Keratinocyte (primary cell): ENCODE measurements at regions not wholly inside any gene's neighbourhood (a gene's known extent, or its start where the extent isn't known, plus 50 kb on each side); places are given as distances from the start of the nearest gene placed in this dataset.

ENCODE experiments used
- DNase-seq: peaks from one replicate; pipeline ENCODE4 v3.0.0-alpha.2; 2011; ENCODE audit warnings: low read depth, missing footprints, low spot score
- FAIRE-seq: peaks from 2 replicates; lab custom pipeline; 2011; peaks lifted over from hg19 to GRCh38; lab: Jason Lieb, UNC
- H2AFZ ChIP-seq: 2 replicates; pipeline ENCODE4 v1.6.0; 2012; ENCODE audit warnings: low read length, control low read depth, inconsistent platforms; ENCODE audit not compliant: control insufficient read depth
- H3K27ac ChIP-seq: 2 replicates; pipeline ENCODE4 v1.5.1; 2011; ENCODE audit warnings: low read length; ENCODE audit not compliant: control insufficient read depth, insufficient read depth
- H3K27me3 ChIP-seq: 3 replicates; pipeline ENCODE4 v1.6.0; 2011; ENCODE audit warnings: low read length; ENCODE audit not compliant: control insufficient read depth, insufficient read depth; ENCODE audit errors: extremely low read depth
- H3K36me3 ChIP-seq, 2 experiments: 2 replicates in 1 of 2; 3 replicates in 1 of 2; pipeline ENCODE4 v1.5.1; 2011; ENCODE audit warnings: low read length in 2 of 2, mild to moderate bottlenecking in 1 of 2; ENCODE audit not compliant: control insufficient read depth in 2 of 2, insufficient read depth in 2 of 2; ENCODE audit errors: extremely low read depth in 1 of 2
- H3K4me1 ChIP-seq: 3 replicates; pipeline ENCODE4 v1.5.1; 2011; ENCODE audit warnings: low read length; ENCODE audit not compliant: control insufficient read depth, insufficient read depth; ENCODE audit errors: extremely low read depth
- H3K4me2 ChIP-seq: 3 replicates; pipeline ENCODE4 v1.6.0; 2011; ENCODE audit warnings: low read depth, low read length; ENCODE audit not compliant: control insufficient read depth, insufficient read depth; ENCODE audit errors: extremely low read depth
- H3K4me3 ChIP-seq, 3 experiments: fragments of 200-600 bp in 1 of 3; sonication (generic) in 1 of 3; 2 replicates in 2 of 3; 3 replicates in 1 of 3; pipeline ENCODE4 v1.5.1; 2011 to 2016; ENCODE audit warnings: low read length in 3 of 3, mild to moderate bottlenecking in 3 of 3, control low read depth in 2 of 3, inconsistent platforms in 1 of 3, low read depth in 1 of 3, mixed read lengths in 1 of 3, mixed run types in 1 of 3, moderate library complexity in 1 of 3; ENCODE audit not compliant: control insufficient read depth in 2 of 3, insufficient read depth in 2 of 3; ENCODE audit errors: extremely low read depth in 1 of 3
- H3K79me2 ChIP-seq: 2 replicates; pipeline ENCODE4 v1.6.0; 2012; ENCODE audit warnings: low read length; ENCODE audit not compliant: control insufficient read depth, insufficient read depth
- H3K9ac ChIP-seq: 3 replicates; pipeline ENCODE4 v1.6.0; 2011; ENCODE audit warnings: low read length; ENCODE audit not compliant: control insufficient read depth, insufficient read depth; ENCODE audit errors: extremely low read depth
- H3K9me1 ChIP-seq: 3 replicates; pipeline ENCODE4 v1.6.0; 2011; ENCODE audit warnings: low read length; ENCODE audit not compliant: control insufficient read depth, insufficient read depth; ENCODE audit errors: extremely low read depth
- H3K9me3 ChIP-seq: 2 replicates; pipeline ENCODE4 v1.5.1; 2012; ENCODE audit warnings: low read depth, low read length; ENCODE audit not compliant: control insufficient read depth
- H4K20me1 ChIP-seq: 3 replicates; pipeline ENCODE4 v1.6.0; 2011; ENCODE audit warnings: low read length; ENCODE audit not compliant: control insufficient read depth, insufficient read depth; ENCODE audit errors: extremely low read depth
- EZH2 ChIP-seq: IDR thresholded peaks from one replicate; pipeline ENCODE4 v1.6.1; 2012; ENCODE audit warnings: inconsistent platforms, mild to moderate bottlenecking, low read length, moderate library complexity
- dilution Hi-C: fragments of 300-500 bp; cut with MboI; formaldehyde crosslinking; loops from one replicate; pipeline ENCODE4 v1.7.0; 2020; ENCODE audit warnings: low sequenced_read_pairs; ENCODE audit not compliant: extremely low pct_ligation_motif_present
- TF ChIP-seq, protein P1 (sequence below), 3 experiments: IDR thresholded peaks in 1 of 3; conservative IDR thresholded peaks in 1 of 3; optimal IDR thresholded peaks in 1 of 3; 2 replicates in 2 of 3; 3 replicates in 1 of 3; pipeline versions ENCODE3 to v1.5.1; 2011; ENCODE audit warnings: low read length in 3 of 3, mild to moderate bottlenecking in 3 of 3, moderate library complexity in 2 of 3, control low read depth in 1 of 3, inconsistent platforms in 1 of 3; ENCODE audit not compliant: insufficient read depth in 2 of 3; ENCODE audit errors: extremely low read depth in 1 of 3

GRCh38 chr3:72254483-72254882, 469.5 kb upstream of the PROK2 start:
- DNase-seq (no peak), FAIRE-seq (no peak)
- H3K36me3 ChIP-seq, result no peaks in the 10 kb centered on the region
- TF ChIP-seq, protein P1, sequence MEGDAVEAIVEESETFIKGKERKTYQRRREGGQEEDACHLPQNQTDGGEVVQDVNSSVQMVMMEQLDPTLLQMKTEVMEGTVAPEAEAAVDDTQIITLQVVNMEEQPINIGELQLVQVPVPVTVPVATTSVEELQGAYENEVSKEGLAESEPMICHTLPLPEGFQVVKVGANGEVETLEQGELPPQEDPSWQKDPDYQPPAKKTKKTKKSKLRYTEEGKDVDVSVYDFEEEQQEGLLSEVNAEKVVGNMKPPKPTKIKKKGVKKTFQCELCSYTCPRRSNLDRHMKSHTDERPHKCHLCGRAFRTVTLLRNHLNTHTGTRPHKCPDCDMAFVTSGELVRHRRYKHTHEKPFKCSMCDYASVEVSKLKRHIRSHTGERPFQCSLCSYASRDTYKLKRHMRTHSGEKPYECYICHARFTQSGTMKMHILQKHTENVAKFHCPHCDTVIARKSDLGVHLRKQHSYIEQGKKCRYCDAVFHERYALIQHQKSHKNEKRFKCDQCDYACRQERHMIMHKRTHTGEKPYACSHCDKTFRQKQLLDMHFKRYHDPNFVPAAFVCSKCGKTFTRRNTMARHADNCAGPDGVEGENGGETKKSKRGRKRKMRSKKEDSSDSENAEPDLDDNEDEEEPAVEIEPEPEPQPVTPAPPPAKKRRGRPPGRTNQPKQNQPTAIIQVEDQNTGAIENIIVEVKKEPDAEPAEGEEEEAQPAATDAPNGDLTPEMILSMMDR (optimal IDR thresholded peaks at IDR 0.05 in 1 of 3, IDR thresholded peaks at IDR 0.05 in 1 of 3, conservative IDR thresholded peaks at IDR 0.05 in 1 of 3; ENCODE audit: extremely low read depth in 1 of 3, insufficient read depth in 2 of 3, low read length in 3 of 3), result no peak
- no peak for TF ChIP-seq EZH2
- H3K27ac ChIP-seq, result no peak overlapping the region
- no peak overlapping the region for H3K4me2 ChIP-seq
- dilution Hi-C loops, result no loop called here
- peaks cover 33% of the 10 kb centered on the region for H3K27me3 ChIP-seq
- H3K9ac ChIP-seq, result no peak overlapping the region
- H4K20me1 ChIP-seq, result no peaks in the 10 kb centered on the region
- no peaks in the 10 kb centered on the region for H3K9me1 ChIP-seq
- H3K4me1 ChIP-seq, result no peaks in the 10 kb centered on the region
- no peaks in the 10 kb centered on the region for H3K79me2 ChIP-seq
- no peaks in the 10 kb centered on the region for H3K9me3 ChIP-seq
- no peak overlapping the region for H3K4me3 ChIP-seq
- H2AFZ ChIP-seq, result no peak overlapping the region

DNA sequence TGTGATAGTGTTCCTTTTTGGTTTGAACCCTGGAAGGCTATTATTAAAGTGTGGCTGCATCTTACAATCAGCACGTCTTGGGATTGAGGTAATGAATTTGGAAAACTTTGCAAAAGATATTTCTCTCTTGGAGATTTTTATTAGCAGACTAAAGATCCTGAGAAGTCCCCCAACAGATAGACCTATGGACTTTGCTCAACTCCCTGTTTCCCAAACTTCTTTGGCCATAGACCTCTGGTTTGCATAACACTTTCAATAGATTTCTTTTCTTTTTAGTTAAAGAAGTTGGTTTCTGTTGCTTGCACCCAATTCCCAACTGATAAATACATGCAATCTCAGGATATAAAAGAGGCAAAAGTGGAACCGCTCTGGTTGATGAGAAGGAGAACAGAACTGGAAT, 465.8 kb upstream of the PROK2 start:
- dilution Hi-C loops, result no loop called here

More for the DNA sequence above, 465.8 kb upstream of the PROK2 start:
- Histone ChIP-seq H3K79me2 (no peaks in the 10 kb centered on the region), H3K4me2 (no peak overlapping the region), H3K27me3 (peaks cover 14% of the 10 kb centered on the region), H4K20me1 (no peaks in the 10 kb centered on the region), H3K9me1 (no peaks in the 10 kb centered on the region), H3K9ac (no peak overlapping the region), H3K4me3 (no peak overlapping the region), H3K4me1 (no peaks in the 10 kb centered on the region), H3K27ac (no peak overlapping the region), H3K36me3 (no peaks in the 10 kb centered on the region), H2AFZ (no peak overlapping the region), H3K9me3 (no peaks in the 10 kb centered on the region)
- FAIRE-seq (no peak), DNase-seq (no peak)
- TF ChIP-seq, protein P1 (optimal IDR thresholded peaks at IDR 0.05 in 1 of 3, IDR thresholded peaks at IDR 0.05 in 1 of 3, conservative IDR thresholded peaks at IDR 0.05 in 1 of 3; ENCODE audit: extremely low read depth in 1 of 3, insufficient read depth in 2 of 3, low read length in 3 of 3), result no peak
